Stomach (tissue), 8 donors: ENCODE measurements at regions not wholly inside any gene's neighbourhood (a gene's known extent, or its start where the extent isn't known, plus 50 kb on each side); places are given as distances from the start of the nearest gene placed in this dataset.
"Not testable (repeated sequence)": the region's sequence is repeated elsewhere in the genome, so short reads cannot be mapped to it uniquely, and the experiment has no call there.

ENCODE experiments used
- DNase-seq, 2 donors: peaks; one replicate each; pipeline versions ENCODE4 v3.0.0 to v3.0.0-alpha.2; 2013 to 2019
- H3K27ac ChIP-seq, 5 donors: fragments of 200-600 bp in 4 of 5; sonication (generic) in 4 of 5; one replicate each; pipeline ENCODE4 v1.5.1; 2013 to 2019; ENCODE audit warnings: mild to moderate bottlenecking in 1 of 5, moderate library complexity in 1 of 5
- H3K27me3 ChIP-seq, 3 donors: fragments of 200-600 bp; sonication (generic); one replicate each; pipeline ENCODE4 v1.5.1; 2017 to 2019; ENCODE audit warnings: mixed run types in 1 of 3
- H3K36me3 ChIP-seq, 4 donors: fragments of 200-600 bp; sonication (generic); 1 replicate in 3 of 4; 2 replicates in 1 of 4; pipeline ENCODE4 v1.5.1; 2016 to 2019
- H3K4me1 ChIP-seq, 4 donors: fragments of 200-600 bp; sonication (generic); one replicate each; pipeline ENCODE4 v1.5.1; 2016 to 2019
- H3K4me3 ChIP-seq, 4 donors: fragments of 200-600 bp; sonication (generic) in 3 of 4; one replicate each; pipeline ENCODE4 v1.5.1; 2016 to 2019; ENCODE audit warnings: mild to moderate bottlenecking in 1 of 4
- H3K9me3 ChIP-seq, 4 donors: fragments of 200-600 bp; sonication (generic); one replicate each; pipeline ENCODE4 v1.5.1; 2016 to 2019
- CTCF ChIP-seq, 7 experiments: fragments of 450-650 bp in 4 of 7; fragments of 200-600 bp in 3 of 7; sonication (generic) in 3 of 7; IDR thresholded peaks; one replicate each; pipeline ENCODE4 v1.5.1; 2016 to 2019; ENCODE audit warnings: antibody characterized with exemption in 7 of 7, control low read depth in 2 of 7, mild to moderate bottlenecking in 1 of 7
- EP300 ChIP-seq: sonication (generic); formaldehyde crosslinking; IDR thresholded peaks from one replicate; pipeline ENCODE4 v1.6.1; 2017; ENCODE audit warnings: antibody characterized with exemption
- POLR2A ChIP-seq, 4 donors: fragments of 450-650 bp; IDR thresholded peaks; one replicate each; pipeline ENCODE4 v1.6.1; 2016; ENCODE audit warnings: antibody characterized with exemption in 4 of 4, control low read depth in 2 of 4, mild to moderate bottlenecking in 1 of 4, moderate library complexity in 1 of 4
- POLR2AphosphoS5 ChIP-seq, 3 donors: sonication (generic); formaldehyde crosslinking; IDR thresholded peaks; one replicate each; pipeline ENCODE4 v1.6.1; 2016; ENCODE audit warnings: antibody characterized with exemption in 3 of 3
- WGBS, 5 donors: extraction: QIAGEN DNeasy Blood & Tissue Kit in 3 of 5; methylation state at CpG; one replicate each; pipeline versions ENCODE4 v1.1.5 to v1.1.7; 2013 to 2018; 5-methylcytosine and 5-hydroxymethylcytosine counted together
- intact Hi-C: fragments of 100-400 bp; cut with DNase I; formaldehyde crosslinking; loops from one replicate; pipeline ENCODE4 v1.15.1; 2023; ENCODE audit warnings: low total_unique reads
- donor health status: healthy with polysubstance abuse.
- donor health status: Bipolar disorder and iron deficiency.
- donor health status: healthy.

- Histone ChIP-seq H3K36me3 (no peaks in the 10 kb centered on the region), H3K27me3 (peaks cover 0 to 12% (median 0%) of the 10 kb centered on the region in 3 donors), H3K4me1 (no peaks in the 10 kb centered on the region), H3K9me3 (peaks cover 0 to 25% (median 5%) of the 10 kb centered on the region in 4 donors), H3K4me3 (no peak overlapping the region), H3K27ac (no peak overlapping the region)
- no peak for DNase-seq
- intact Hi-C loops: no loop called here
- 86 to 96% (median 89%) methylated on average over 6 to 8 of the region's 8 CpGs for WGBS, 5 donors
- TF ChIP-seq CTCF (IDR thresholded peaks at IDR 0.05) (no peak), POLR2AphosphoS5 (IDR thresholded peaks at IDR 0.05) (no peak), EP300 (no peak), POLR2A (IDR thresholded peaks at IDR 0.05) (no peak)
These were observed 340.4 kb downstream of the TCERG1L start for GRCh38 chr10:130971123-130971435.

GRCh38 chr10:130973127-130973839, 338.2 kb downstream of the TCERG1L start:
- TF ChIP-seq EP300 (no peak), POLR2AphosphoS5 (IDR thresholded peaks at IDR 0.05) (no peak), CTCF (IDR thresholded peaks at IDR 0.05) (no peak), POLR2A (IDR thresholded peaks at IDR 0.05) (no peak)
- intact Hi-C loops: no loop called here
- 86 to 92% (median 91%) methylated on average over 10 to 16 of the region's 16 CpGs for WGBS, 5 donors

GRCh38 chr10:130974166-130974565, 337.4 kb downstream of the TCERG1L start:
- H3K36me3 ChIP-seq: no peaks in the 10 kb centered on the region
- no peak overlapping the region for H3K27ac ChIP-seq
- H3K4me3 ChIP-seq: no peak overlapping the region
- DNase-seq: no peak
- 71 to 78% (median 76%) methylated on average over 8 of the region's 8 CpGs for WGBS, 5 donors
- H3K27me3 ChIP-seq: peaks cover 0 to 12% (median 0%) of the 10 kb centered on the region in 3 donors
- no peak for TF ChIP-seq POLR2A (IDR thresholded peaks at IDR 0.05)
- no peak for TF ChIP-seq EP300
- no peak for TF ChIP-seq POLR2AphosphoS5 (IDR thresholded peaks at IDR 0.05)
- TF ChIP-seq CTCF (IDR thresholded peaks at IDR 0.05): no peak
- H3K4me1 ChIP-seq: no peaks in the 10 kb centered on the region
- peaks cover 0 to 29% (median 5%) of the 10 kb centered on the region in 4 donors for H3K9me3 ChIP-seq
- intact Hi-C loops: no loop called here

More at GRCh38 chr10:130973127-130973839, 338.2 kb downstream of the TCERG1L start:
- DNase-seq: no peak
- peaks cover 0 to 12% (median 0%) of the 10 kb centered on the region in 3 donors for H3K27me3 ChIP-seq
- H3K9me3 ChIP-seq: peaks cover 0 to 29% (median 5%) of the 10 kb centered on the region in 4 donors
- no peak overlapping the region for H3K4me3 ChIP-seq
- no peak overlapping the region for H3K27ac ChIP-seq
- H3K4me1 ChIP-seq: no peaks in the 10 kb centered on the region
- H3K36me3 ChIP-seq: no peaks in the 10 kb centered on the region

- H3K27me3 ChIP-seq, H3K4me3 ChIP-seq, H3K27ac ChIP-seq, H3K36me3 ChIP-seq, intact Hi-C loops, DNase-seq, H3K4me1 ChIP-seq: not testable (repeated sequence)
- peaks cover 0 to 26% (median 5%) of the 10 kb centered on the region in 4 donors for H3K9me3 ChIP-seq
- WGBS, 5 donors: 81 to 89% (median 83%) methylated on average over 9 of the region's 9 CpGs
These were observed 336.2 kb downstream of the TCERG1L start for GRCh38 chr10:130975351-130975750.

- intact Hi-C loops: no loop called here
These were observed 328.7 kb downstream of the TCERG1L start for GRCh38 chr10:130982802-130983201.

More at GRCh38 chr10:130982802-130983201, 328.7 kb downstream of the TCERG1L start:
- no peak overlapping the region for H3K4me3 ChIP-seq
- no peaks in the 10 kb centered on the region for H3K4me1 ChIP-seq
- whole genome bisulfite sequencing, 5 donors: 72 to 98% (median 89%) methylated on average over 1 of the region's 1 CpG
- H3K36me3 ChIP-seq: no peaks in the 10 kb centered on the region
- no peaks in the 10 kb centered on the region for H3K9me3 ChIP-seq
- no peak overlapping the region for H3K27ac ChIP-seq
- TF ChIP-seq CTCF (IDR thresholded peaks at IDR 0.05) (no peak), EP300 (no peak), POLR2AphosphoS5 (IDR thresholded peaks at IDR 0.05) (no peak), POLR2A (IDR thresholded peaks at IDR 0.05) (no peak)
- H3K27me3 ChIP-seq: peaks cover 0 to 5% (median 0%) of the 10 kb centered on the region in 3 donors
- DNase-seq: no peak
